Thyroid gland (tissue), 4 donors: ENCODE measurements at regions not wholly inside any gene's neighbourhood (a gene's known extent, or its start where the extent isn't known, plus 50 kb on each side); places are given as distances from the start of the nearest gene placed in this dataset.

ENCODE experiments used
- CTCF ChIP-seq, 6 experiments: fragments of 200-600 bp in 3 of 6; fragments of 450-650 bp in 3 of 6; sonication (generic) in 3 of 6; IDR thresholded peaks; one replicate each; pipeline ENCODE4 v1.5.1; 2016 to 2019; ENCODE audit warnings: antibody characterized with exemption in 6 of 6, mild to moderate bottlenecking in 2 of 6, inconsistent platforms in 1 of 6, moderate library complexity in 1 of 6
- POLR2A ChIP-seq, 2 donors: fragments of 450-650 bp; IDR thresholded peaks; one replicate each; pipeline ENCODE4 v1.6.1; 2017; ENCODE audit warnings: antibody characterized with exemption in 2 of 2, mild to moderate bottlenecking in 2 of 2, moderate library complexity in 1 of 2

DNA sequence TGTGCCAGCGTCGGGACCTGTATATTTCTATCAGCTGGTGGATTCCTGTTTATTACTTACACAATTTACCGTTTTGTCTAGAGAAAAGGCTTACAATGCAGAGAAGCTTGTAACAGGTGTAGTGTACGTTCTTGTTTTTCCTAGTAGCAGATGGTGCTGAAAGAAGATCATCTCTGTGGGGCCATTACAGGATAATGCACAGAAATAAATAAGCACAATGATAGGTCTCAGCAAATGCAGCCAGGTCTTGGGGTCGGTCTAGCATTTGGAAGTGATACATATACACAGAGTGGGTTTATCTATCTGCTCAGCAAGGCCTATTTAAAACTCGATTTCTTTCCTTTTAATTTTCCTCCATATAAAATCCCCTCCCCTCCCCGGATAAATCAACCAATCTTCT lies 180.9 kb upstream of the LCORL start:
- TF ChIP-seq POLR2A (IDR thresholded peaks at IDR 0.05) (no peak), CTCF (IDR thresholded peaks at IDR 0.05) (no peak)
